SU-DHL-6 (cell line): ENCODE measurements at regions not wholly inside any gene's neighbourhood (a gene's known extent, or its start where the extent isn't known, plus 50 kb on each side); places are given as distances from the start of the nearest gene placed in this dataset.

Source experiments
- H2AFZ ChIP-seq: fragments of 200-600 bp; sonication (generic); 2 replicates; pipeline ENCODE4 v1.6.1; 2014; ENCODE audit warnings: low read depth, mild to moderate bottlenecking, moderate library complexity, mixed read lengths, antibody characterized with exemption, low read length; ENCODE audit not compliant: severe bottlenecking
- H3F3A ChIP-seq: fragments of 200-600 bp; shearing (Covaris generic); 2 replicates; pipeline ENCODE4 v1.6.0; 2016; ENCODE audit warnings: antibody characterized with exemption, mild to moderate bottlenecking; ENCODE audit not compliant: insufficient read depth
- H3K27ac ChIP-seq: fragments of 200-600 bp; sonication (generic); 2 replicates; pipeline ENCODE4 v1.5.1; 2016; ENCODE audit warnings: low read depth, mild to moderate bottlenecking, low read length, moderate library complexity, mixed read lengths
- H3K27me3 ChIP-seq: fragments of 200-600 bp; sonication (generic), shearing (Covaris generic); 2 replicates; pipeline ENCODE4 v1.6.0; 2014; ENCODE audit warnings: mild to moderate bottlenecking, low read length
- H3K36me3 ChIP-seq: fragments of 200-600 bp; sonication (generic); 2 replicates; pipeline ENCODE4 v1.6.1; 2014; ENCODE audit warnings: mild to moderate bottlenecking, low read length, mixed read lengths
- H3K4me2 ChIP-seq: fragments of 300-600, 200-600 bp; shearing (Covaris generic), sonication (generic); 2 replicates; pipeline ENCODE4 v1.6.0; 2014; ENCODE audit warnings: low read length, low read depth, mild to moderate bottlenecking; ENCODE audit not compliant: poor library complexity, severe bottlenecking
- H3K4me3 ChIP-seq: fragments of 200-600 bp; sonication (generic); 2 replicates; pipeline ENCODE4 v1.5.1; 2014; ENCODE audit warnings: antibody characterized with exemption, low read length, mild to moderate bottlenecking, mixed read lengths; ENCODE audit not compliant: insufficient read depth, poor library complexity, severe bottlenecking
- H3K79me2 ChIP-seq: fragments of 200-600 bp; sonication (generic); 2 replicates; pipeline ENCODE4 v1.6.1; 2014; ENCODE audit warnings: mild to moderate bottlenecking, low read length, moderate library complexity; ENCODE audit not compliant: insufficient read depth
- H3K9ac ChIP-seq: fragments of 200-600 bp; sonication (generic); 2 replicates; pipeline ENCODE4 v1.7.0; 2014; ENCODE audit warnings: mild to moderate bottlenecking, low read length
- H3K9me2 ChIP-seq: fragments of 200-600 bp; sonication (generic); replicated peaks from 2 replicates; pipeline ENCODE4 v1.6.1; 2014; ENCODE audit warnings: low read length; ENCODE audit not compliant: insufficient read depth
- H3K9me3 ChIP-seq: fragments of 200-600 bp; sonication (generic); 2 replicates; pipeline ENCODE4 v1.6.1; 2014; ENCODE audit warnings: low read length, mixed read lengths; ENCODE audit not compliant: insufficient read depth
- H4K20me1 ChIP-seq: fragments of 200-600 bp; sonication (generic); 2 replicates; pipeline ENCODE4 v1.6.1; 2014; ENCODE audit warnings: low read depth, mild to moderate bottlenecking, antibody characterized with exemption, low read length, moderate library complexity, mixed read lengths
- EZH2phosphoT487 ChIP-seq: fragments of 200-600 bp; sonication (generic), shearing (Covaris generic); conservative IDR thresholded peaks from 2 replicates; pipeline ENCODE4 v1.6.1; 2018; ENCODE audit warnings: mild to moderate bottlenecking, antibody characterized with exemption, low read length, moderate library complexity, mixed read lengths
- TF ChIP-seq, protein P1 (sequence below): fragments of 200-600 bp; sonication (generic); IDR thresholded peaks from one replicate; pipeline ENCODE4 v1.5.1; 2017; ENCODE audit warnings: antibody characterized with exemption, mild to moderate bottlenecking, low read length, moderate library complexity; ENCODE audit not compliant: insufficient read depth, poor library complexity, severe bottlenecking

- H3K4me3 ChIP-seq, result no peak overlapping the region
- H3K27me3 ChIP-seq, result no peaks in the 10 kb centered on the region
- no peaks in the 10 kb centered on the region for H3K36me3 ChIP-seq
- no peak overlapping the region for H2AFZ ChIP-seq
- H3K9me2 ChIP-seq, result no peaks in the 10 kb centered on the region
- H3K27ac ChIP-seq, result no peak overlapping the region
- TF ChIP-seq, protein P1, sequence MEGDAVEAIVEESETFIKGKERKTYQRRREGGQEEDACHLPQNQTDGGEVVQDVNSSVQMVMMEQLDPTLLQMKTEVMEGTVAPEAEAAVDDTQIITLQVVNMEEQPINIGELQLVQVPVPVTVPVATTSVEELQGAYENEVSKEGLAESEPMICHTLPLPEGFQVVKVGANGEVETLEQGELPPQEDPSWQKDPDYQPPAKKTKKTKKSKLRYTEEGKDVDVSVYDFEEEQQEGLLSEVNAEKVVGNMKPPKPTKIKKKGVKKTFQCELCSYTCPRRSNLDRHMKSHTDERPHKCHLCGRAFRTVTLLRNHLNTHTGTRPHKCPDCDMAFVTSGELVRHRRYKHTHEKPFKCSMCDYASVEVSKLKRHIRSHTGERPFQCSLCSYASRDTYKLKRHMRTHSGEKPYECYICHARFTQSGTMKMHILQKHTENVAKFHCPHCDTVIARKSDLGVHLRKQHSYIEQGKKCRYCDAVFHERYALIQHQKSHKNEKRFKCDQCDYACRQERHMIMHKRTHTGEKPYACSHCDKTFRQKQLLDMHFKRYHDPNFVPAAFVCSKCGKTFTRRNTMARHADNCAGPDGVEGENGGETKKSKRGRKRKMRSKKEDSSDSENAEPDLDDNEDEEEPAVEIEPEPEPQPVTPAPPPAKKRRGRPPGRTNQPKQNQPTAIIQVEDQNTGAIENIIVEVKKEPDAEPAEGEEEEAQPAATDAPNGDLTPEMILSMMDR, result no peak
- TF ChIP-seq EZH2phosphoT487, result no peak
- no peaks in the 10 kb centered on the region for H4K20me1 ChIP-seq
- no peak overlapping the region for H3K4me2 ChIP-seq
- no peaks in the 10 kb centered on the region for H3K9me3 ChIP-seq
- no peak overlapping the region for H3K9ac ChIP-seq
- no peaks in the 10 kb centered on the region for H3K79me2 ChIP-seq
- no peaks in the 10 kb centered on the region for H3F3A ChIP-seq
Measured at GRCh38 chr20:47950124-47950912, 165.0 kb upstream of the SULF2 start.

DNA sequence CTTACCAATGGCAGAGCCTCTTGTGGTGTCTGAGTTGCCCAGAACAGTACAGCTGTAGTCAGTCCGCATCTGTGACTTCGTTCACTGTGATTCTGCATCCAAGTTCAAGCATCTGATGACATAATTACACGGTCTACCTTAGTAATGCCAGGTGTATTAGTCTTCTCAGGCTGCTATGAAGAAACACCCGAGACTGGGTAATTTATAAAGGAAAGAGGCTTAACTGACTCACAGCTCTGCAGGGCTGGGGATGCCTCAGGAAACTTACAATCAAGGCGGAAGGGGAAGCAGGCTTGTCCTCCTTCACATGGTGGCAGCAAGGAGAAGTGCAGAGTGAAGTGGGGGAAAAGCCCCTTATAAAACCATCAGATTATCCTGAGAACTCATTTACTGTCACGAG lies 163.9 kb upstream of the SULF2 start:
- Histone ChIP-seq H3K79me2 (no peaks in the 10 kb centered on the region), H3K36me3 (no peaks in the 10 kb centered on the region), H2AFZ (no peak overlapping the region), H3K27ac (no peak overlapping the region), H3F3A (no peaks in the 10 kb centered on the region), H3K4me2 (no peak overlapping the region), H3K4me3 (no peak overlapping the region), H3K9ac (no peak overlapping the region), H4K20me1 (no peaks in the 10 kb centered on the region), H3K9me2 (no peaks in the 10 kb centered on the region), H3K9me3 (no peaks in the 10 kb centered on the region), H3K27me3 (no peaks in the 10 kb centered on the region)
- no peak for TF ChIP-seq EZH2phosphoT487
- TF ChIP-seq, protein P1, result no peak

DNA sequence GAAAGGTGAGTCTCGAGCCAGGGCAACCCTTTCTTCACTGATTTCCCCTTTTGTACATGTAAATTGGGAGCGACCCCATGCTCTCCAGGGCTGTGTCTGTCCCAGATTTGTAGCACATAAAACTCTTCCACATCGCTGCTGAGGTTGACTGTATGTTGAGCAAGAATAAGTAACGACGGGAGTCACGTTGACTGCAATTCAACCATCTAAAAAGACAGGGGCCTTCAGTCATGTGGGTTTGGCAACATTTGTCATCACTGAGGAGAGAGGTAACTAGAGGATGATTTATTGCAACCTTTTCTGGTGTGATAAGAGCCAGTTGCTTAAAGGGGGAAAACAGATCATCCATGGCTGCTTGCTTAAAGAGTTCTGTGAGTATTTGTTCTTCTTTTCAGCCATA lies 159.4 kb upstream of the SULF2 start:
- Histone ChIP-seq H3F3A (no peaks in the 10 kb centered on the region), H3K36me3 (no peaks in the 10 kb centered on the region), H3K4me3 (no peak overlapping the region), H4K20me1 (no peaks in the 10 kb centered on the region), H3K9ac (no peak overlapping the region), H3K79me2 (no peaks in the 10 kb centered on the region), H3K9me2 (no peaks in the 10 kb centered on the region), H3K27me3 (no peaks in the 10 kb centered on the region), H3K4me2 (no peak overlapping the region), H3K27ac (no peak overlapping the region), H3K9me3 (no peaks in the 10 kb centered on the region), H2AFZ (no peak overlapping the region)
- TF ChIP-seq, protein P1, result no peak
- no peak for TF ChIP-seq EZH2phosphoT487
